ENCODE measurements at regions not wholly inside any gene's neighbourhood (a gene's known extent, or its start where the extent isn't known, plus 50 kb on each side); places are given as distances from the start of the nearest gene placed in this dataset.
"Not testable (repeated sequence)": the region's sequence is repeated elsewhere in the genome, so short reads cannot be mapped to it uniquely, and the experiment has no call there.

DNA sequence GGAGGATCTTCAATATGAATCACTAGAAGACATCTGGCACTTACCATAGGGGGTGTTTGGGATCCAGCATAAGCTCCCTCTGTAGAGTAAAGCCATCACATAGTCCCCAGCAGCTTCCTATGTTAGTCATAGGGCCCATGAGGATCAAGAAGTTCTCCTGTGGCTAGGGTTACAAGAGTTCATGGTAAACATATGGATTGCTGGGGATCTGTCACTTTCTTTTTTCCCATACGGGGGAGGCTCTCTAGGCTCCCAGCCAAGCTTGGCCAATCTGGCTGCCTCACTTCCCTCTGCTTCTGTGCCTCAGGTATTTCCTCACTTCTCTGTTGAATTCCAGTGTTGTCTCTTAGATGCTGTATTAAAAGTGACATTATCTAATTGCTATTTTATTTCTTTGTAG lies 597.9 kb downstream of the PDCD6IP start:
- DNase-seq, result no peak

GRCh38 chr3:34396956-34397355 lies 598.5 kb downstream of the PDCD6IP start:
- DNase-seq, result no peak

DNA sequence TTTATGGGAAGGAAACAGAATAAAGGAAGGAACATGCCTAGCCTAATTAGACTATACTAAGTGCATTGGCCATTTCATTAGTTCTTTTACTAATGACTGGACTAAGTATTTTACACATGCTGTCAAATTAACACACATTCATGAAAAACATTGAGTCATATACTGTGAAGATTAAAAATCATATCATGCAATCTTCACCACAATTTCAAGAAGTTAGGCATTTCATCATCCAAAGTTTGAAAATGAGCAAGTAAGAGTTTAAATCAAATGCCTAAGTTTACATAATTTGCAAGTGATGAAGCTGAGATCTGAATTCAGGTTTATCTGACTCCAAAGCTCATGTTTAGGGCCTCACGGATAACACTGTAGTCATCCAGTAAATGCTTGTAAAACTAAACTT lies 601.0 kb downstream of the PDCD6IP start:
- no peak for DNase-seq

DNA sequence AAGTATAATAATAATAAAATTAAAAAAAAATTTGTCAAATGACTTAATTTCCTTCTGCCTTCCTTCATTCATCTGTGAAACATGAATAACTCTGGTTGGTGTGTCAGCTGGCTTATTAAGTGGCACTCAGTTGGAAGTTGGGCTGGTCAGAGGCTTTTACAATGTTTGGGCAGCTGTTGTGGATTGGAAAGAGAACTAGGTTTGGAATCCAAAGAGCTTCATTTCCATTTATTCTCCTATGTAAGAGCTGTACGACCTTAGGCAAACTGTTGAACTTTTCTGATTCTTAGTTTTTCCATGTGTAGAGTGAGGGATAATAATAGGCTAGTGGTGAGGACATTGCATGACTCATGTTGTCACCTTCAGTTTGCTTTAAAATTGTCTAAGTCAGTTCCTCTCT lies 606.7 kb downstream of the PDCD6IP start:
- no peak for DNase-seq

DNA sequence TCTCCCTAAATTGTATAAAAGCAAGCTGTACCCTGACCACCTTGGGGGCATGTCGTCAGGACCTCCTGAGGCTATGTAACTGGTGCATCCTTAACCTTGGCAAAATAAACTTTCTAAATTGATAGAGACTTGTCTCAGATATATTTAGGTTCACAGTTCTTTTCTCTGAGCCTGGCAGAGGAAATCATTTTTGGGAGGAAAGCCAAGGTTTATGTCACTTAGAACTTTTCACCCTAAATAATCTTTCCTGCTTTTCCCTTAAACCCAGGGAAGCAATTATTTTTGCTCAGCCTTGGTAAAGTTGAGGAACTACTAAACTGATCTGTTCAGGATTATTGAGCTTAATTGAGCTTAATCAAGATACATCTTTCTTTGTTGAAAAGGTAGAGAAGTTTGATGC lies 608.9 kb downstream of the PDCD6IP start:
- DNase-seq, result no peak

DNA sequence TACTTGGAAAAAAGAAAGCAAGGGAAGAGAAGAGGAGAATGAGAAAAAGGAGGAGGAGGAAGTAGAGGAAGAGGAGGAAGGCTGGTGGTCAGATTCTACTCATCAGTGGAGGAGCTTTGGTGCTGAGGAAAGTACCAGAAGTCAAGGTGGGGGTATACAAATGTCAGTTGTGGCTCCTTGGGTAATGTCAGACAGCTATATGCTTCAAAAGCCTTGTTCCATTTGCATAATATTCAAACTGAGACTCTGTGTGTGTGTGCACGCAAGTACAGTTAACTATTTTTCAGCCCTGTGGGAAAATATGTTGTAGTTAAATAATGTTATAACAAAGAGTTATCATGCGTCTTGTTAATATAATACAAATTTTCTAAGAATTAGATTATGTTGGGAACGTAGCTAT lies 609.7 kb downstream of the PDCD6IP start:
- DNase-seq, result no peak

DNA sequence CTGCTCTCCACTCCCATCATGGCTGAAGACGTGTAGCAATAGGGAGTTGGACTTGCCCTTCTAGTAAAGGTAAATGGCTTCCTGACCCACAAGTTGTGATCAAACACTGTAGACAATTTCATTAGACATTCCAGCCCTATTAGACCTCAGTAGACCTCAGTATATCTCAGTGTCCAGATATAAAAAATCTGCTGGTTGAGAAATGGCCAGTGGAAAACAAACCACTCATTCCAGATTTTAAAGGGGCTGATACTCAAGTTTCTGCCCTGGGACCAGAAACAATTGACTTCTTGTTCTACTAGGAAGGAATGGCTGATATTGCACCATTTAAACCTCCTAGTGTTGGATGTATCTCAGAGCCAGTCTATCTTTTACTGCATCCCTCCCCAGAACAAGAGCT lies 613.2 kb downstream of the PDCD6IP start:
- no peak for DNase-seq

- no peak for DNase-seq
Measured at GRCh38 chr3:34419801-34420200, 621.4 kb downstream of the PDCD6IP start.

DNA sequence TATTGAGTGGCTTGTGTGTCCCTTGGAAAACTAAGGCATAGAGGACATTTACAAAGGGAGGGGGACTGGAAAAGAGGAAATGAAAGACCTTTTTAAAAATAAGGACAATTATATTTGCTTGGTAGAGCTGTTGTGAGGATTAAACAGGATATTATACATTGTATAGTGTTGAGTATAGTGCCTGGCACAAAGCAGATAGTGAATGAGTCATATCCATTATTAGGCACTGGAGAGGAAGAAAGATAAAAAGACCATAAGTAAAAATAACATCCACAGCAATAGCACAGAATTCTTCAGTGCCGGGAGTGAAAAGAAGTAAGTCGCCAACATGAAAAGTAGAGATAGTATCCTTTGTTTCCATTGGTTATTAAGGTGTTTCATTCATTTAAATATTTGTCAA lies 623.3 kb downstream of the PDCD6IP start:
- DNase-seq, result no peak

GRCh38 chr3:34439796-34440195 lies 641.4 kb downstream of the PDCD6IP start:
- no peak for DNase-seq

DNA sequence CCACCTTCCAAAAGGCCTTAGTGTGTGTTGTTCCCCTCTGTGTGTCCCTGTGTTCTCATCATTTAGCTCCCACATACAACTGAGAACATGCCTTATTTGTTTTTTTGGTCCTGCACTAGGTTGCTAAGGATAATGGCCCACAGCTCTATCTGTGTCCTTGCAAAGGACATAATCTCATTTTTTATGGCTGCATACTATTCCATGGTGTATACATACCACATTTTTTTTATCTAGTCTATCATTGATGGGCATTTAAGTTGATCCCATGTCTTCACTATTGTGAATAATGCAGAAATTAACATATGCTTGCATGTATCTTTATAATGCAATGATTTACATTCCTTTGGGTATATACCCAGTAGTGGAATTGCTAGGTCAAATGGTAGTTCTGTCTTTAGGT lies 645.7 kb downstream of the PDCD6IP start:
- no peak for DNase-seq

DNA sequence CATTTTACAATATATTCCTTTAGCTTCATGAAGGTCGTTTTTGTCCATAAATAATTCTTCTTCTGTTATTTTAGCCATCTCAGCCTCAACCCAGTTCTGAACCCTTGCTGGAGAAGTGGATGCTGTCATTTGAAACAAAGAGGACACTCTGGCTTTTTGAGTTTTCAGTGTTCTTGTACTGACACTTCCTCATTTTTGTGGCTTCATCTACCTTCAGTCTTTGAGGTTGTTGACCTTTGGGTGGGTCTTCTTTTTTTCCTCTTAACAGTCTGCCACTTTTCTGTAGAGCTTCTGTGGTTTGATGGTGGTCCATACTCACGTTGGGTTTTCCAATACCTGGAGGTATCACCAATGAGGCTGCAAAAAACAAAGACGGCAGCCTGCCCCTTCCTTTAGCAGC lies 650.9 kb downstream of the PDCD6IP start:
- DNase-seq, result no peak

- DNase-seq, result no peak
Measured at GRCh38 chr3:34463414-34463813, 665.0 kb downstream of the PDCD6IP start.

- no peak for DNase-seq
Measured at GRCh38 chr3:34464646-34465045, 666.2 kb downstream of the PDCD6IP start.

DNA sequence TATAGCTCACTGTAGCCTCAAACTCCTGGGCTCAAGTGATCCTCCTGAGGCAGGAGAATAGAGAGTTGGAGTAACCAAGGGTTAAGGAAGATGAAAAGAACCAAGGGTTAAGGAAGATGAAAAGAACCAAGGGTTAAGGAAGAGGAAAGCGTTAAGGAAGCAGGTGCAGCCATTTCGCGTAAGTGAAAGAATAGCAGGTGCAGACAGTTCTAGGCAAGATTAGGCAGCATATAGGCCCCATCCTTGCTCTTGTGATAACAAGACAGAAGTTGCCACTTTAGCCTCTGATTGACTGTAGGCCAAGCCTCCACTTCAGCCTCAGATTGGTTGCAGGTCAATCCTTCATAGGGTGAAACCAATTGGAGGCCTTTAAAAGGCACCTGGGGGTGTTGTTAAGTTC lies 677.4 kb downstream of the PDCD6IP start:
- no peak for DNase-seq

- DNase-seq, result no peak
Measured at GRCh38 chr3:34483311-34483887, 685.0 kb downstream of the PDCD6IP start.

DNA sequence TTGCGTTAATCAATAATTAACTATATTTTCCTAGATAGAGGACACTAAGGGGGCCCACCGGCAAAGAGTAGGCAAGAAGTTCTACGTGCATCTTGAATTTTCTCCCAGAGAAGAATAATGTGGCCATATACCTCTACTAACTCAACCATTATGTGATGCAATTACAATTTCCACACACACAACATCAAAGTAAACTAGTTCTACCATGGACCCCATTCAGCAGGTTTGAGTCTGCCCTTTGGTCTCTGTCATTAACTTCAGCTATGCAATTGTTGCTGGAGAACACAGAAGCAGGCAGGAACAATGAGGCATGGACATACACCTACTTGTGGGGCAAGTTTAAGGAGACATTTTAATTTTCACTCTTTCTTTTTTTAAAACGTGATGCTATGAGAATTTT lies 705.9 kb downstream of the PDCD6IP start:
- no peak for DNase-seq

DNA sequence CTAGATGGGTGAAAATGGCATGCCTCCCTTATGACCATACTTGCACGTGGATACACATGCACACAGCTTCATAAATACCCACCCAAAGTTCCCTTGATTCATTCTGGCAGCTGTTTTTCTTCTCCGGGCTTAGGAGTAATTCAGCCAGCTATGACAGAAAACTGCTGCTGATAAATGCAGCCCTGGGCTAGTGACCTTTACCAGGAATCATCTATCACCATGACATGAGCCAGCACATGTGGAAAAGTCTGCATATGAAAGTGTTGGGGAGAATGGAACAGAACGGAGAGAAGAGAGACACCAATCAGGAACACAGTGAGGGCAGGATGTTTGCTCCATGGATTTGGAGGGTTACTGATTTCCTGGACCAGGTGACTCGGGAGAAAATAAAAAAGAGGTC lies 706.3 kb downstream of the PDCD6IP start:
- DNase-seq, result no peak

DNA sequence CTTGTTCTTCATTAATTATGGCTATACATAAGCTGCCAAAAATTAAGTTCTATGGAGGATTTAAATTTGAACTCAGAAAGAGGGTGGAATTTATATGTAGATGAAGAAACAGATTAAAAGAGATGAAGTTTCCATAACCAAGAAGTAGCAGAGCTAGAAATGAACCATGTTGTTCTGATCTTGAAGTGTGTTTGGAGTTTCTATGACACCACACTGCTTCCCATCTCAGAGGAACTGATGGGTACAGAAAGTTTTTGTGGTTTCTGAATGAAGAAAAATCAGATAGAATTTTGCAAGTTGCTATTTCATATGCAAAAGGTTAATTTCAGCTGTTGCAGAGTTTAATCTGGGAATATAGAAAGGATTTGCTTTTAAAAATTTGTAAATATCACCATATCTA lies 710.3 kb downstream of the PDCD6IP start:
- DNase-seq, result no peak

DNA sequence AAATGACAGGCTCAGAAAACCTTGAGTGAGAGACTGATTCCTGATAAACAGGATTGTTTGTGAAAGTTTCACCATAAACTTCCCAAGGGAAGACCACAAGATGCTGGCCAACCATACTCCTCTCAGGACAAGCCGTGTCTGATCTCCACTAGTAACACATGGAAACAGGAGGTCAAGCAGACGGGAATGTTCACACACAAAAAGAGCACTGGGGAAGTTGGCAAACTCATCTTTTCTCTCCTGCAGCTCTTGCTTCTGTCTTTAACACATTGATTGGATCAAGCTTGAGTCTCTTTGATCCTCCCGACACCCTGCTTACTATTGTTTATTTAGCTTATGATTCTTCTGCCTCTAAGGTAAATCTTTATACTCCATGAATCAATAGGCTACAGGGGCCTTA lies 713.5 kb downstream of the PDCD6IP start:
- no peak for DNase-seq

GRCh38 chr3:34519008-34519407 lies 720.6 kb downstream of the PDCD6IP start:
- DNase-seq, result not testable (repeated sequence)

DNA sequence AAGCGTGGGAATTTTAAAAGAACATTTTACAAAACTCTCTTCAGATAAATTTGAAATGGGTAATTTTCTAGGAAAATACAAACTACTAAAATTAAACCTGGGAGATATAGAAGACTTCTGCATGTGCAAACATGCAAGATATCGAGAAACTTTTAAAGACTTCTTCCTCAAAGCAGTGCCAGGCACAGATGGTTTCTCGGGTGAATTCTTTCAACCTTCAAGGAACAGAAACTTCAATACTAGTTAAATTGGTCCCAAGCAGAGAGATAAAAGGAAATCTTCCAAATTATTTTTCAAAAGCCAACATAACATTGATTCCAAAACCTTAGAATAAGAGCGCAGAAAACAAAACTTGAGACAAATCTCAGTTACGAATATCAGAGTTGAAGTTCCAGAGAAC lies 732.7 kb downstream of the PDCD6IP start:
- no peak for DNase-seq

DNA sequence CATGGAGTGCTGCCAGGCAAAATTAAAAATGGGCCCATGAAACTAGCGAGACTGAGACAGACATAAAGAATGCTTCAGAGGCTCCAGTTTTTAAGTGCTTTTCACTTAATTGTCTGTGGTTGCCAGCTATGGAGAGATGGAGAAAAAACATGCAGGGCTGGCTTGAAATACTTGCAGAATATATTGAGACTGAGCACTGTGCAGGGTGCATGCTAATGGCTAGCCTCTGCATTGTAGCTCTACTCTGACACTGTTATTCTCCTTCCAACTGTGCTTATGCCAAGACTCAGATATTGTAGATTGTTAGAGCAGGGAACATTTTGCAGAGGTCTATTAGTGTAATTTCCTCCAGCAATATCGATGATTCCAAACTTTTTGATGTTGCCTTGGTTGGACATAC lies 735.0 kb downstream of the PDCD6IP start:
- DNase-seq, result no peak

GRCh38 chr3:34534013-34534412 lies 735.6 kb downstream of the PDCD6IP start:
- DNase-seq, result no peak

DNA sequence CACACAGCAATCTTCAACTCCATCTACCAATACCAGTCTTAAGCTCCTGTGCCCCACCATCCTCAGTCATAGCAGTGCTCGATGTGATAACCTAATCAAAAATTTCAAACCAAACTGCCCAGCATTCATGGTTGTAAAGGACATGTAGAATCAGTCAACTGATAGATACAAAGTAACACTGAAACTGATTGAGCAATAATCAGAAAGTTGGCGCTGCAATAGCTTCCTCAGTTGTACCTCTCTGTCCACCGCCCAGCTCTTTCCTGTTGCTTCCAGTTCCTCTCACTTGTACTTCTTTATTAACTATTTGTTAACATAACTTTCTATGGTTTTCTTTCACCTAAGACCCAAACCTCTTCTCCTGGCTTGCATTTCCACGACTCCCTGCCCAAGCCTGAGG lies 745.7 kb downstream of the PDCD6IP start:
- no peak for DNase-seq

All from 8988T (cell line).